Calu3 (cell line): ENCODE measurements at regions not wholly inside any gene's neighbourhood (a gene's known extent, or its start where the extent isn't known, plus 50 kb on each side); places are given as distances from the start of the nearest gene placed in this dataset.

Experiments used
- BruUV-seq: library from RNA; stranded (reverse); fragments of 400-500 nt; replicated peaks from 2 replicates; lab custom pipeline; 2021; lab: Mats Ljungman, UMichigan
- CTCF ChIA-PET: fragments of 300-600 bp; sonication (Branson Sonifier 250); formaldehyde crosslinking; loops from one replicate; lab custom pipeline; 2022; ENCODE audit warnings: antibody characterized with exemption; lab: Charles Lee
- DNase-seq: peaks from one replicate; pipeline ENCODE4 v3.0.0; 2022
- H3K27ac Mint-ChIP-seq: one replicate; pipeline ENCODE4 v1.8.0; 2022; ENCODE audit warnings: mixed read lengths; ENCODE audit not compliant: unreplicated experiment
- H3K27me3 Mint-ChIP-seq: one replicate; pipeline ENCODE4 v1.8.0; 2022; ENCODE audit warnings: mixed read lengths; ENCODE audit not compliant: unreplicated experiment
- H3K36me3 Mint-ChIP-seq: one replicate; pipeline ENCODE4 v1.8.0; 2022; ENCODE audit warnings: mild to moderate bottlenecking, moderate library complexity, mixed read lengths; ENCODE audit not compliant: insufficient read depth, unreplicated experiment
- H3K4me1 Mint-ChIP-seq: one replicate; pipeline ENCODE4 v1.8.0; 2022; ENCODE audit warnings: mild to moderate bottlenecking, low read depth, mixed read lengths; ENCODE audit not compliant: unreplicated experiment
- H3K4me3 Mint-ChIP-seq: one replicate; pipeline ENCODE4 v1.8.0; 2022; ENCODE audit warnings: mild to moderate bottlenecking, low read depth, moderate library complexity, mixed read lengths; ENCODE audit not compliant: unreplicated experiment
- H3K9me3 Mint-ChIP-seq: one replicate; pipeline ENCODE4 v1.8.0; 2022; ENCODE audit warnings: low read depth, mixed read lengths; ENCODE audit not compliant: unreplicated experiment
- intact Hi-C: fragments of 100-400 bp; cut with micrococcal nuclease; formaldehyde crosslinking; loops from one replicate; pipeline ENCODE4 v1.10.0; 2022; ENCODE audit not compliant: unreplicated experiment
- TF ChIP-seq, protein P1 (sequence below): fragments of 200-600 bp; IDR thresholded peaks from one replicate; pipeline ENCODE4 v1.8.0; 2022; ENCODE audit warnings: antibody characterized with exemption; ENCODE audit not compliant: unreplicated experiment

DNA sequence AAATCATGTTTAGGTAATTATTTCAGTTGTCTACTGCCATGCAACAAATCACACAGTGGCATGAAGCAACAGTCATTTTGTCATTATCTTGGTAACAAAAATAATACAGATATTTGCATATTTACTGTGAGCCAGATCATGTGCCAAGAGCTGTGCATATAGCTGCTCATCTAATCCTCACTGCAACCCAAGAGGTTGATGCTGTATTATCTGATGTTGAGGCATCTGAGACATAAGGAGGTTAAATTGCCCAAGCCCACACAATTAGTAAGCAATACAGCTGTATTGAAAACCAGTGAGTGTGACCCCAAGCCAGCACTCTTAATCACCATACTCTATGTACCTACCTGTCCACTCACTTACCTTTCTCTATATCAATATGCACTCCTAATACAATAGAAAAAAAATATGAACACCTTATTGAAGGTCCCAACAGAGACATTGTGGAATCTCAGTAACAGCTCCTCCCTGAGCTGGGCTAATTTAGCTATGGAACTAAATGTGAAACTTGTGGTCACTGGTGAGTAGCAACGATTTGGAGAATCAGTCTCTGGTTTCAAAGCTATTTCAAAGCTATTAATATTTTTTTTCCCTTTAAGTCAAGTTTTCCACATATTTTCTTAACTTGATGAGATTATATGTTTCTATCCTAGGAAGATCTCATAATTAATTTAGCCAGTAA is 185.2 kb downstream of the KLF12 start:
- no peaks in the 10 kb centered on the region for H3K27me3 Mint-ChIP-seq
- H3K27ac Mint-ChIP-seq, result no peak overlapping the region
- H3K36me3 Mint-ChIP-seq, result no peaks in the 10 kb centered on the region
- TF ChIP-seq, protein P1, sequence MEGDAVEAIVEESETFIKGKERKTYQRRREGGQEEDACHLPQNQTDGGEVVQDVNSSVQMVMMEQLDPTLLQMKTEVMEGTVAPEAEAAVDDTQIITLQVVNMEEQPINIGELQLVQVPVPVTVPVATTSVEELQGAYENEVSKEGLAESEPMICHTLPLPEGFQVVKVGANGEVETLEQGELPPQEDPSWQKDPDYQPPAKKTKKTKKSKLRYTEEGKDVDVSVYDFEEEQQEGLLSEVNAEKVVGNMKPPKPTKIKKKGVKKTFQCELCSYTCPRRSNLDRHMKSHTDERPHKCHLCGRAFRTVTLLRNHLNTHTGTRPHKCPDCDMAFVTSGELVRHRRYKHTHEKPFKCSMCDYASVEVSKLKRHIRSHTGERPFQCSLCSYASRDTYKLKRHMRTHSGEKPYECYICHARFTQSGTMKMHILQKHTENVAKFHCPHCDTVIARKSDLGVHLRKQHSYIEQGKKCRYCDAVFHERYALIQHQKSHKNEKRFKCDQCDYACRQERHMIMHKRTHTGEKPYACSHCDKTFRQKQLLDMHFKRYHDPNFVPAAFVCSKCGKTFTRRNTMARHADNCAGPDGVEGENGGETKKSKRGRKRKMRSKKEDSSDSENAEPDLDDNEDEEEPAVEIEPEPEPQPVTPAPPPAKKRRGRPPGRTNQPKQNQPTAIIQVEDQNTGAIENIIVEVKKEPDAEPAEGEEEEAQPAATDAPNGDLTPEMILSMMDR, result no peak
- intact Hi-C loops, result no loop called here
- no peaks in the 10 kb centered on the region for H3K9me3 Mint-ChIP-seq
- DNase-seq, result no peak
- H3K4me3 Mint-ChIP-seq, result no peak overlapping the region
- BruUV-seq, result no TSS peak
- CTCF ChIA-PET, result no interaction called here
- no peaks in the 10 kb centered on the region for H3K4me1 Mint-ChIP-seq

- CTCF ChIA-PET, result no interaction called here
- no peak for DNase-seq
- no peaks in the 10 kb centered on the region for H3K9me3 Mint-ChIP-seq
- intact Hi-C loops, result no loop called here
- no peaks in the 10 kb centered on the region for H3K27me3 Mint-ChIP-seq
- no peaks in the 10 kb centered on the region for H3K36me3 Mint-ChIP-seq
- H3K27ac Mint-ChIP-seq, result no peak overlapping the region
- no peaks in the 10 kb centered on the region for H3K4me1 Mint-ChIP-seq
- no TSS peak for BruUV-seq
- TF ChIP-seq, protein P1, result no peak
- no peak overlapping the region for H3K4me3 Mint-ChIP-seq
Observed at GRCh38 chr13:73945871-73946270, 188.3 kb downstream of the KLF12 start.

DNA sequence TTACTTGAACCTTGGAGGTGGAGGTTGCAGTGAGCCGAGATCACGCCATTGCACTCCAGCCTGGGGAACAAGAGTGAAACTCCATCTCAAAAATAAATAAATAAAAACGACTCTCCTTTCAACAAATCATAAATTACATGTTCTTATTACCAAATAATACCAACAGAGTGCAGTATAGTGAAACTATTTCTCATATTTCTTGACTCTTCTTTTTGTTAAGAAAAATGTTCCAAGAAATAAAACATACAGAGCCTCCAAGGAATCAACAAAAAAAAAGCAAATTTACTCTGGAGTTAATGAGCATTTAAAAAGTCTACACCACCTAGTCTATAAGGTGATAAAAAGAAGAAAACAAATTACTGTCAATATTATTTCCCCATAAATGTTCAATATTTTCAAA is 188.8 kb downstream of the KLF12 start:
- DNase-seq, result no peak
- H3K4me3 Mint-ChIP-seq, result no peak overlapping the region
- TF ChIP-seq, protein P1, result no peak
- H3K4me1 Mint-ChIP-seq, result no peaks in the 10 kb centered on the region
- no TSS peak for BruUV-seq
- intact Hi-C loops, result no loop called here
- no peaks in the 10 kb centered on the region for H3K9me3 Mint-ChIP-seq
- H3K36me3 Mint-ChIP-seq, result no peaks in the 10 kb centered on the region
- CTCF ChIA-PET, result no interaction called here
- H3K27ac Mint-ChIP-seq, result no peak overlapping the region
- no peaks in the 10 kb centered on the region for H3K27me3 Mint-ChIP-seq

GRCh38 chr13:73943965-73944233 is 190.3 kb downstream of the KLF12 start:
- no TSS peak for BruUV-seq
- no peak overlapping the region for H3K4me3 Mint-ChIP-seq
- no peaks in the 10 kb centered on the region for H3K36me3 Mint-ChIP-seq
- CTCF ChIA-PET, result no interaction called here
- no peaks in the 10 kb centered on the region for H3K9me3 Mint-ChIP-seq
- TF ChIP-seq, protein P1, result no peak
- H3K27me3 Mint-ChIP-seq, result no peaks in the 10 kb centered on the region
- DNase-seq, result no peak
- H3K27ac Mint-ChIP-seq, result no peak overlapping the region
- no peaks in the 10 kb centered on the region for H3K4me1 Mint-ChIP-seq
- intact Hi-C loops, result no loop called here
